Mesendoderm (in vitro differentiated cells): ENCODE measurements at regions not wholly inside any gene's neighbourhood (a gene's known extent, or its start where the extent isn't known, plus 50 kb on each side); places are given as distances from the start of the nearest gene placed in this dataset.
A peak's percentile ranks its signal among the peaks of the same experiment; 100 is the strongest.

ENCODE experiments used
- DNase-seq: peaks from one replicate; pipeline ENCODE4 v3.0.0; 2013
- H2AK5ac ChIP-seq: 2 replicates; pipeline ENCODE4 v1.6.1; 2013; ENCODE audit warnings: low read length, inconsistent platforms
- H2BK120ac ChIP-seq: 2 replicates; pipeline ENCODE4 v1.6.1; 2013; ENCODE audit warnings: low read depth, mild to moderate bottlenecking, low read length, moderate library complexity, mixed read lengths
- H2BK15ac ChIP-seq: replicated peaks from 2 replicates; pipeline ENCODE4 v1.6.1; 2013; ENCODE audit warnings: low read depth, mild to moderate bottlenecking, moderate library complexity
- H2BK5ac ChIP-seq: 2 replicates; pipeline ENCODE4 v1.6.1; 2013; ENCODE audit warnings: low read length, inconsistent platforms
- H3K18ac ChIP-seq: 2 replicates; pipeline ENCODE4 v1.6.1; 2013; ENCODE audit warnings: mild to moderate bottlenecking, low read length, mixed read lengths
- H3K23ac ChIP-seq: one replicate; pipeline ENCODE4 v1.6.1; 2013; ENCODE audit warnings: low read length
- H3K27ac ChIP-seq: 2 replicates; pipeline ENCODE4 v1.5.1; 2013; ENCODE audit warnings: low read depth, mild to moderate bottlenecking, inconsistent platforms, low read length, moderate library complexity
- H3K27me3 ChIP-seq: 2 replicates; pipeline ENCODE4 v1.6.1; 2013; ENCODE audit warnings: low read length, control low read depth, mild to moderate bottlenecking, inconsistent platforms; ENCODE audit not compliant: insufficient read depth, poor library complexity
- H3K36me3 ChIP-seq: 2 replicates; pipeline ENCODE4 v1.6.1; 2013; ENCODE audit warnings: low read length, inconsistent platforms; ENCODE audit not compliant: control insufficient read depth, insufficient read depth
- H3K4ac ChIP-seq: one replicate; pipeline ENCODE4 v1.6.1; 2013; ENCODE audit warnings: low read depth, mild to moderate bottlenecking, low read length, moderate library complexity
- H3K4me1 ChIP-seq: 2 replicates; pipeline ENCODE4 v1.6.1; 2013; ENCODE audit warnings: low read depth, low read length, inconsistent platforms; ENCODE audit not compliant: control insufficient read depth
- H3K4me2 ChIP-seq: 2 replicates; pipeline ENCODE4 v1.6.1; 2013; ENCODE audit warnings: low read length
- H3K4me3 ChIP-seq: 2 replicates; pipeline ENCODE4 v1.5.1; 2013; ENCODE audit warnings: mild to moderate bottlenecking, low read length
- H3K56ac ChIP-seq: one replicate; pipeline ENCODE4 v1.6.1; 2013; ENCODE audit warnings: low read length
- H3K79me1 ChIP-seq: 2 replicates; pipeline ENCODE4 v1.6.1; 2013; ENCODE audit warnings: low read length, inconsistent platforms
- H3K79me2 ChIP-seq: 2 replicates; pipeline ENCODE4 v1.6.1; 2013; ENCODE audit warnings: mild to moderate bottlenecking, low read length; ENCODE audit not compliant: control insufficient read depth, insufficient read depth
- H3K9ac ChIP-seq: 2 replicates; pipeline ENCODE4 v1.6.1; 2013; ENCODE audit warnings: low read length, inconsistent platforms
- H4K5ac ChIP-seq: one replicate; pipeline ENCODE4 v1.6.1; 2013; ENCODE audit warnings: low read length
- H4K8ac ChIP-seq: one replicate; pipeline ENCODE4 v1.6.1; 2013; ENCODE audit warnings: low read depth, mild to moderate bottlenecking, control low read depth, low read length, moderate library complexity
- WGBS: extraction: QIAGEN DNeasy Blood & Tissue Kit; methylation state at CpG from one replicate; pipeline ENCODE4 v1.1.7; 2013; ENCODE audit warnings: low lambda C conversion rate, missing lambda C conversion rate; ENCODE audit not compliant: insufficient coverage; ENCODE audit errors: extremely low coverage; 5-methylcytosine and 5-hydroxymethylcytosine counted together

DNA sequence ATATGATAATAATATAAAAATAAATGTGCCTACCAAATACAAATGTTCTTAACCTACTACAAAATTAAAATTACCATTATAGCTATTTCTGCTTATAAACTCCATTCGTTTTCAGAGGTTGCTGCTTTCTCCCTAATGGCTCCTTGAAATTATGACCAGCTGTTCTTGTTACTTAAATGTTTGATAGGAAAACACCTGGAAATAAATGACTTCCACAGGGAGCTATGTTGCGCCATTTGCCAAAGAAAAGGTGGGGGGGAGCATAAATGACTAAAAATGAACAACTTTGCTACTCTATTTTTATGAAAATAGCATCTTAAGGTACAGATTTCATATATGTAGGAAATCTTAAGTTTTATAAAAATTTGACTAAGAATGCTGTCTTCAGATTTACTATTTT is 157.5 kb upstream of the MON1B start:
- H2BK5ac ChIP-seq, result no peak overlapping the region
- no peaks in the 10 kb centered on the region for H3K79me1 ChIP-seq
- H3K4ac ChIP-seq, result no peak overlapping the region
- no peak overlapping the region for H3K9ac ChIP-seq
- no peak overlapping the region for H3K4me2 ChIP-seq
- H3K4me3 ChIP-seq, result no peak overlapping the region
- H3K18ac ChIP-seq, result no peak overlapping the region
- no peak overlapping the region for H3K23ac ChIP-seq
- H2AK5ac ChIP-seq, result no peak overlapping the region
- H2BK120ac ChIP-seq, result no peak overlapping the region
- H2BK15ac ChIP-seq, result no peak overlapping the region
- no peaks in the 10 kb centered on the region for H3K4me1 ChIP-seq
- H3K27ac ChIP-seq, result no peak overlapping the region
- no peak for DNase-seq
- H3K79me2 ChIP-seq, result no peaks in the 10 kb centered on the region
- no peak overlapping the region for H4K8ac ChIP-seq
- WGBS, result no CpG with 5 or more reads among the region's 2 CpGs
- H3K36me3 ChIP-seq, result no peaks in the 10 kb centered on the region
- no peak overlapping the region for H4K5ac ChIP-seq
- no peaks in the 10 kb centered on the region for H3K27me3 ChIP-seq
- H3K56ac ChIP-seq, result no peak overlapping the region

DNA sequence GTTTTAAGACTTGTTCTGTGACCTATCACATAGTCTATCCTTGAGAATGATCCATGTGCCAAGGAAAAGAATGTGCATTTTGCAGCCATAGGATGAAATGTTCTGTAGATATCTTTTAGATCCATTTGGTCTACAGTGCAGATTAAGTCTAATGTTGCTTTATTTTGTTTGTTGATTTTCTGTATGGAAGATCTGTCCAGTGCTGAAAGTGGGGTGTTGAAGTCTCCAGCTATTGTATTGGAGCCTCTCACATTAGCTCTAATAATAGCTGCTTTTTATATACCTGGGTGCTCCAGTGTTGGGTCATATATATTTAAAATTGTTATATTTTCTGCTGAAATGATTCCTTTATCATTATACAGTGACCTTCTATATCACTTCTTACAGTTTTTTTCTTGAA is 155.6 kb upstream of the MON1B start:
- Histone ChIP-seq H3K4ac (no peak overlapping the region), H3K79me1 (no peaks in the 10 kb centered on the region)

DNA sequence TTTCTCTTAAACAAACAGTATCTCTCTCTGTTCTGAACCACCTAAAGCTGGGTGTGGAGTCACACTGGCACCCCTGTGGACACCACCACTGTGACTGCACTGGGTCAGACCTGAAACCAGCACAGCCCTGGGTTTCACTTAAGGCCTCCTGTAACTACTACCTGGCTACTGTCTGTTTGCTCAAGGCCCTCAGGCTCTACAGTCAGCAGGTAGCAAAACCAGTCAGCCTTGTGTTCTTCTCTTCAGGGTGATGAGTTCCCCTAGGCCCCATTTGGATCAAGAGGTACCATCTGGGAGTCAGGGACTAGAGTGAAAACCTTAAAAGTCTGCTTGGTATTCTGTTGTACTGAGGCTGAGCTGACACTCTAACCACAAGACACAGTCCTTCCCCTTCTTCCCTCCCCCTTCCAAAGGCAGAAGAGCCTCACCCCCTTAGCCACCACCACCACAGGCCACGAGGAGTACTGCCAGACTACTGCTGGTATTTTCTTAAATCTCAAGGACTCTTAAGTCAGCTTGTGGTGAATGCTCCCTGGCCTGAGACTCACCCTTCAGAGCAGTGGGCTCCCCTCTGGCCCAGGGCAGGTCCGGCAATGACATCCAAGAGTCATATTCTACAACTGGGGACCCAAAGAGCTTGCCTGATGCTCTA is 153.2 kb upstream of the MON1B start:
- Histone ChIP-seq H2BK5ac (no peak overlapping the region), H3K4me2 (no peak overlapping the region), H3K79me2 (no peaks in the 10 kb centered on the region), H3K27me3 (no peaks in the 10 kb centered on the region), H2BK120ac (no peak overlapping the region), H3K4ac (no peak overlapping the region), H2BK15ac (no peak overlapping the region), H4K8ac (no peak overlapping the region), H4K5ac (no peak overlapping the region), H3K4me3 (no peak overlapping the region), H3K4me1 (no peaks in the 10 kb centered on the region), H3K79me1 (no peaks in the 10 kb centered on the region), H3K27ac (no peak overlapping the region), H3K23ac (no peak overlapping the region), H3K18ac (no peak overlapping the region), H3K36me3 (no peaks in the 10 kb centered on the region), H3K9ac (no peak overlapping the region), H2AK5ac (no peak overlapping the region), H3K56ac (no peak overlapping the region)
- peak; percentile 32 for DNase-seq
- no CpG with 5 or more reads among the region's 2 CpGs for WGBS

More for the DNA sequence above, 155.6 kb upstream of the MON1B start:
- H3K27me3 ChIP-seq, result no peaks in the 10 kb centered on the region
- no peak overlapping the region for H4K5ac ChIP-seq
- H3K36me3 ChIP-seq, result no peaks in the 10 kb centered on the region
- H3K9ac ChIP-seq, result no peak overlapping the region
- H3K18ac ChIP-seq, result no peak overlapping the region
- no peak overlapping the region for H3K27ac ChIP-seq
- no peak overlapping the region for H4K8ac ChIP-seq
- no peak for DNase-seq
- H2AK5ac ChIP-seq, result no peak overlapping the region
- no peak overlapping the region for H3K4me2 ChIP-seq
- H2BK5ac ChIP-seq, result no peak overlapping the region
- no peak overlapping the region for H3K56ac ChIP-seq
- H3K4me3 ChIP-seq, result no peak overlapping the region
- no peak overlapping the region for H2BK15ac ChIP-seq
- no peaks in the 10 kb centered on the region for H3K79me2 ChIP-seq
- no peak overlapping the region for H3K23ac ChIP-seq
- no peak overlapping the region for H2BK120ac ChIP-seq
- no peaks in the 10 kb centered on the region for H3K4me1 ChIP-seq

GRCh38 chr16:77041468-77041867 is 149.5 kb upstream of the MON1B start:
- Histone ChIP-seq H3K4me3 (no peak overlapping the region), H4K5ac (no peak overlapping the region), H3K4me1 (no peaks in the 10 kb centered on the region), H2BK120ac (no peak overlapping the region), H3K36me3 (no peaks in the 10 kb centered on the region), H2BK5ac (no peak overlapping the region), H3K79me2 (no peaks in the 10 kb centered on the region), H3K23ac (no peak overlapping the region), H3K56ac (no peak overlapping the region), H3K4me2 (no peak overlapping the region), H3K27ac (no peak overlapping the region), H2BK15ac (no peak overlapping the region), H3K18ac (no peak overlapping the region), H3K79me1 (no peaks in the 10 kb centered on the region), H3K9ac (no peak overlapping the region), H4K8ac (no peak overlapping the region), H2AK5ac (no peak overlapping the region), H3K4ac (no peak overlapping the region), H3K27me3 (no peaks in the 10 kb centered on the region)
- no peak for DNase-seq
- WGBS, result no CpG with 5 or more reads among the region's 5 CpGs

- H2BK120ac ChIP-seq, result no peak overlapping the region
- no peak overlapping the region for H3K23ac ChIP-seq
- H3K27me3 ChIP-seq, result no peaks in the 10 kb centered on the region
- H3K4ac ChIP-seq, result no peak overlapping the region
- H3K79me2 ChIP-seq, result no peaks in the 10 kb centered on the region
- H3K9ac ChIP-seq, result no peak overlapping the region
- H4K5ac ChIP-seq, result no peak overlapping the region
- H3K27ac ChIP-seq, result no peak overlapping the region
- no peaks in the 10 kb centered on the region for H3K4me1 ChIP-seq
- H3K36me3 ChIP-seq, result no peaks in the 10 kb centered on the region
- no peak overlapping the region for H3K4me2 ChIP-seq
- no peak overlapping the region for H2AK5ac ChIP-seq
- H4K8ac ChIP-seq, result no peak overlapping the region
- H2BK5ac ChIP-seq, result no peak overlapping the region
- H3K56ac ChIP-seq, result no peak overlapping the region
- no peak overlapping the region for H2BK15ac ChIP-seq
- no peaks in the 10 kb centered on the region for H3K79me1 ChIP-seq
- no peak overlapping the region for H3K4me3 ChIP-seq
- no peak overlapping the region for H3K18ac ChIP-seq
- no CpG with 5 or more reads among the region's 1 CpG for WGBS
- peak; percentile 39 for DNase-seq
These were observed 147.9 kb upstream of the MON1B start for GRCh38 chr16:77043076-77043475.

- H3K9ac ChIP-seq, result no peak overlapping the region
- H3K18ac ChIP-seq, result no peak overlapping the region
- H3K27me3 ChIP-seq, result no peaks in the 10 kb centered on the region
- H3K27ac ChIP-seq, result no peak overlapping the region
- no CpG with 5 or more reads among the region's 4 CpGs for WGBS
- H3K36me3 ChIP-seq, result no peaks in the 10 kb centered on the region
- H4K5ac ChIP-seq, result no peak overlapping the region
- no peak overlapping the region for H2BK5ac ChIP-seq
- H2BK15ac ChIP-seq, result no peak overlapping the region
- no peak overlapping the region for H3K4me3 ChIP-seq
- H3K79me2 ChIP-seq, result no peaks in the 10 kb centered on the region
- H3K4ac ChIP-seq, result no peak overlapping the region
- H3K56ac ChIP-seq, result no peak overlapping the region
- H2AK5ac ChIP-seq, result no peak overlapping the region
- no peaks in the 10 kb centered on the region for H3K4me1 ChIP-seq
- H3K79me1 ChIP-seq, result no peaks in the 10 kb centered on the region
- H3K23ac ChIP-seq, result no peak overlapping the region
- H2BK120ac ChIP-seq, result no peak overlapping the region
- no peak overlapping the region for H4K8ac ChIP-seq
- H3K4me2 ChIP-seq, result no peak overlapping the region
- DNase-seq, result no peak
These were observed 144.8 kb upstream of the MON1B start for GRCh38 chr16:77046206-77046605.
